ENCODE measurements at regions not wholly inside any gene's neighbourhood (a gene's known extent, or its start where the extent isn't known, plus 50 kb on each side); places are given as distances from the start of the nearest gene placed in this dataset.

DNA sequence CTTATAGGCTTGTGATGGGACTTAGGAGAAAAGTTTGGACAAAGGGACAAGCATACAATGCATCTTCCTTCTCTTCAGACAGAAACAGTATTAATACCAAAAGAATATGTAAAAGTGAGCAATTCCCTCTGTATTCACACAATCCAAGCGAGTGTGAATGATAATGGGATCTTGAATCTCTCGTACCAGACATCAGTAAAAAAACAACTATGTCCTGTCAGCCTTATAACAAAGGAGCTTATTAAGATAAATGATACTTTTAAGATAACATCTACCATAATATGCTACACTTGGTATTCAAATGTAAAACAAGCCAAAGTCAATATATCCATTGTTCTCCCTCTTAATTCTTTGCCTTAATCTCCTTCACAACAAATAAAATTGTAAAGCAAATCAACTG lies 288.6 kb upstream of the CNTN6 start:
- H3K4me3 ChIP-seq (ENCODE audit: low read length): no peak overlapping the region
- DNase-seq (ENCODE audit: low read depth): no peak
- TF ChIP-seq, protein P1, sequence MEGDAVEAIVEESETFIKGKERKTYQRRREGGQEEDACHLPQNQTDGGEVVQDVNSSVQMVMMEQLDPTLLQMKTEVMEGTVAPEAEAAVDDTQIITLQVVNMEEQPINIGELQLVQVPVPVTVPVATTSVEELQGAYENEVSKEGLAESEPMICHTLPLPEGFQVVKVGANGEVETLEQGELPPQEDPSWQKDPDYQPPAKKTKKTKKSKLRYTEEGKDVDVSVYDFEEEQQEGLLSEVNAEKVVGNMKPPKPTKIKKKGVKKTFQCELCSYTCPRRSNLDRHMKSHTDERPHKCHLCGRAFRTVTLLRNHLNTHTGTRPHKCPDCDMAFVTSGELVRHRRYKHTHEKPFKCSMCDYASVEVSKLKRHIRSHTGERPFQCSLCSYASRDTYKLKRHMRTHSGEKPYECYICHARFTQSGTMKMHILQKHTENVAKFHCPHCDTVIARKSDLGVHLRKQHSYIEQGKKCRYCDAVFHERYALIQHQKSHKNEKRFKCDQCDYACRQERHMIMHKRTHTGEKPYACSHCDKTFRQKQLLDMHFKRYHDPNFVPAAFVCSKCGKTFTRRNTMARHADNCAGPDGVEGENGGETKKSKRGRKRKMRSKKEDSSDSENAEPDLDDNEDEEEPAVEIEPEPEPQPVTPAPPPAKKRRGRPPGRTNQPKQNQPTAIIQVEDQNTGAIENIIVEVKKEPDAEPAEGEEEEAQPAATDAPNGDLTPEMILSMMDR (IDR thresholded peaks at IDR 0.05; ENCODE audit: insufficient read depth, low read depth, low read length, missing control alignments): no peak

DNA sequence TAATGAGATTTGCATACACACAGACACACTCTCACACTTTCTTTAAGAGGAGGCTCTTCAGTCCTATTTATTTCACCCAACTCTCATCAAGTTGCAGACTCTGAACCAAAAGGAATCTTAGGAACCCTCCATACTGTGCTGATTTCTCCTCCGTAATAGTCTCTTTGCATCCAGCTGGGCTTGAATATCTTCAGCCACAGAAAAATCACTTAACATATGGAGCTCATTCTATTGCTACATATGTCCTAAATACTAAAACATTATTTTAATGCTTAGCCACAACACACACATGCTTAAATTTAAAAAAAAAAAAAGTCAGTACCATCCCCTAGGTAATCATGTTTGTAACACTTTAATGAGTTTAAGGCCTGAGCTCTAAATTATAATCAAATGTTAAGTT lies 287.5 kb upstream of the CNTN6 start:
- DNase-seq (ENCODE audit: low read depth): no peak
- TF ChIP-seq, protein P1 (IDR thresholded peaks at IDR 0.05; ENCODE audit: insufficient read depth, low read depth, low read length, missing control alignments): no peak
- H3K4me3 ChIP-seq (ENCODE audit: low read length): no peak overlapping the region

DNA sequence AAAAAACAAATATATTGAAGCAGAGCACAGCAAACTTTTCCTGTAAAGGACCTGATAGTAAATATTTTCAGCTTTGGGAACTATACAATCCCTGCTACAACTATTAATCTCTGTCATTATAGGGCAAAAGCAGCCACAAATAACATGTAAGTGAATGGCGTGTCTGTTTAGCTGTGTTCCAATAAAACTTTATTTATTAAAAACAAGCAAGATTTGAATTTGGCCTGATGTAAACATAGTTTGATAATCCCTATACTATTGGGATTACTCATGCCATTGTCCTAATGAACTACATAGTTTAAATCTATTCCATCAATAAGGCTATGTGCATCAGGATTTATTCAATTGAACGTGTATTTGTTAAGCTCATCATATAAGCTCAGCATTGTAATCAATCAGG lies 286.8 kb upstream of the CNTN6 start:
- DNase-seq (ENCODE audit: low read depth): no peak
- no peak overlapping the region for H3K4me3 ChIP-seq (ENCODE audit: low read length)
- TF ChIP-seq, protein P1 (IDR thresholded peaks at IDR 0.05; ENCODE audit: insufficient read depth, low read depth, low read length, missing control alignments): no peak

DNA sequence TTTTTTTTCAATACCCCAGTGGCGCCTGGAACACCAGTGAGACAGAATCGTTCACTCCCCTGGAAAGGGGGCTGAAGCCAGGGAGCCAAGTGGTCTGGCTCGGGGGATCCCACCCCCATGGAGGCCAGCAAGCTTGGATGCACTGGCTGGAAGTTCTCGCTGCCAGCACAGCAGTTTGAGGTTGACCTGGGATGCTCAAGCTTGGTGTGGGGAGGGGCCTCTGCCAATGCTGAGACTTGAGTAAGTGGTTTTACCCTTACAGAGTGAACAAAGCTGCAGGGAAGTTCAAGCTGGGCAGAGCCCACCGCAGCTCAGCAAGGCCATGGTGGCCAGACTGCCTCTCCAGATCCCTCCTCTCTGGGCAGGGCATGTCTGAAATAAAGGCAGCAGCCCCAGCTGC lies 276.2 kb upstream of the CNTN6 start:
- DNase-seq (ENCODE audit: low read depth): no peak
- TF ChIP-seq, protein P1 (IDR thresholded peaks at IDR 0.05; ENCODE audit: insufficient read depth, low read depth, low read length, missing control alignments): no peak
- H3K4me3 ChIP-seq (ENCODE audit: low read length): no peak overlapping the region

DNA sequence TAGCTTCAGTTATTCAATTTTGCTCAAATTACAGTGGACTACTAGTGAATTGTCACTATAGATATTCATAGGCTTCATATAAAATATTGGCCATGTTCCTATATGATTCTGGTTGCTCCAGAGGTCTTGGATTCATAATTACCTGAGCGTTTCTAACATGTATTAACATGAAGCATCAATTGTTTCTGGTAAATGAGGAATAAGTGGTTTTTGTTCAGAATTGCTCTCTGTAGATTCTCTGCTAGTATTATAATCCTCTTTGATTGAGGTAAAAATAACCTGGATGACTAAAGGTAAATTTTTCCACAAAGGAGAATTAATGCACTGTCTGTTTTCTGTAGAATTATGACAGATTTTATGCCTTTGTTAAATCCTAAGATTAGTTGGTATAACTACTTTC lies 258.1 kb upstream of the CNTN6 start:
- DNase-seq (ENCODE audit: low read depth): no peak
- TF ChIP-seq, protein P1 (IDR thresholded peaks at IDR 0.05; ENCODE audit: insufficient read depth, low read depth, low read length, missing control alignments): no peak
- no peak overlapping the region for H3K4me3 ChIP-seq (ENCODE audit: low read length)

DNA sequence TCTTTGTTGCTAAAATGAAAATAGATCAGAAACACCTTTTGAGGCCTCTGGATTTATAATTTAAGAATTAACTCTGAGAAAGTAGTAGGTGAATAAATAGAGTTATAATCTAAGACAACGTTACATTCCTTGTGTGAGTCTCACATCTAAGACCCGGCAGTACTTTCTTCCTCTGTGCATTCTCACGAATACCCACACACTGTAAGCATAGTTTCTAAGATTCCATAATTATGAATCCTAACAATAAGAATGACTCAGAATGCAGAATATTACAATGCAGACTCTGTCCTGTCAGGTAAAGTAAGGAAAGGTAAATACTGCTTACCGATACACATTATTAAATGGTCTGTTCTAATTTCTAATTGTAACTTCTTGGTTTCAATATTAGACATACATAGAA lies 257.7 kb upstream of the CNTN6 start:
- no peak overlapping the region for H3K4me3 ChIP-seq (ENCODE audit: low read length)
- no peak for DNase-seq (ENCODE audit: low read depth)
- TF ChIP-seq, protein P1 (IDR thresholded peaks at IDR 0.05; ENCODE audit: insufficient read depth, low read depth, low read length, missing control alignments): no peak

DNA sequence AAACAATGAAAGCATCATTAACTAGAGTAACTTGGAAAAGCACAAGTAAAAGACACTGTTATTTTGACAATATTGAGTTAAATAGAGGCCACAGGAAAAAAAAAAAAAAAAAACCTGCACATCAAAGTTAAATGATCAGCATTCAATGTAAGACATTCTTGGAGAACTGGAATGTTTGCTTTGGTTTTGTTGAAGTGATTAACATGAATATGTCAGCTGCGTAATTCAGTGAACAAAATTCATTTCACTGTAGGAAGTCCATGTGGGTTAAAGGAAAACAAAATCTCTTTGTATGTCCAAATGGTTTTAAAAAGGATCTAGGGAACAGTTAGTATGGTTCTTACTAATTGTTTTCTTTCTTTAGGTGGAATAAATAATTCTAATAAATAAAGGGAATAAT lies 252.8 kb upstream of the CNTN6 start:
- TF ChIP-seq, protein P1 (IDR thresholded peaks at IDR 0.05; ENCODE audit: insufficient read depth, low read depth, low read length, missing control alignments): no peak
- peak; percentile 6 for DNase-seq (ENCODE audit: low read depth)

More for the DNA sequence above, 252.8 kb upstream of the CNTN6 start:
- no peak overlapping the region for H3K4me3 ChIP-seq (ENCODE audit: low read length)

All from epithelial cell of esophagus (primary cell).